Lower lobe of right lung (tissue), 2 donors: ENCODE measurements at regions not wholly inside any gene's neighbourhood (a gene's known extent, or its start where the extent isn't known, plus 50 kb on each side); places are given as distances from the start of the nearest gene placed in this dataset.
A peak's percentile ranks its signal among the peaks of the same experiment; 100 is the strongest.
"Not testable (repeated sequence)": the region's sequence is repeated elsewhere in the genome, so short reads cannot be mapped to it uniquely, and the experiment has no call there.

Experiments used
- ATAC-seq, 2 donors: fragments of 200-7000 bp; cut with Tn5 transposase; one replicate each; pipeline ENCODE4 v1.9.1; 2020 to 2022; ENCODE audit warnings: mild to moderate bottlenecking in 2 of 2, moderate library complexity in 2 of 2
- DNase-seq: peaks from one replicate; pipeline ENCODE4 v3.0.0-alpha.2; 2020
- H3K27ac ChIP-seq: fragments of 200-600 bp; one replicate; pipeline ENCODE4 v1.8.0; 2022
- H3K27me3 ChIP-seq: fragments of 200-600 bp; one replicate; pipeline ENCODE4 v1.8.0; 2022; ENCODE audit warnings: low read depth
- H3K36me3 ChIP-seq: fragments of 200-600 bp; one replicate; pipeline ENCODE4 v1.8.0; 2022; ENCODE audit warnings: mild to moderate bottlenecking
- H3K4me1 ChIP-seq: fragments of 200-600 bp; one replicate; pipeline ENCODE4 v1.8.0; 2022
- H3K4me3 ChIP-seq: fragments of 200-600 bp; one replicate; pipeline ENCODE4 v1.8.0; 2022; ENCODE audit warnings: mild to moderate bottlenecking
- H3K9me3 ChIP-seq: fragments of 200-600 bp; one replicate; pipeline ENCODE4 v1.8.0; 2022
- intact Hi-C: fragments of 100-400 bp; cut with DNase I; formaldehyde crosslinking; loops from one replicate; pipeline ENCODE4 v1.11.0; 2022
- TF ChIP-seq, protein P1 (sequence below): fragments of 200-600 bp; IDR thresholded peaks from one replicate; pipeline ENCODE4 v1.8.0; 2022; ENCODE audit warnings: antibody characterized with exemption, mild to moderate bottlenecking
- donor health status: DM: no; HTN: yes; CAD: no; lungs with severe emphysema.

DNA sequence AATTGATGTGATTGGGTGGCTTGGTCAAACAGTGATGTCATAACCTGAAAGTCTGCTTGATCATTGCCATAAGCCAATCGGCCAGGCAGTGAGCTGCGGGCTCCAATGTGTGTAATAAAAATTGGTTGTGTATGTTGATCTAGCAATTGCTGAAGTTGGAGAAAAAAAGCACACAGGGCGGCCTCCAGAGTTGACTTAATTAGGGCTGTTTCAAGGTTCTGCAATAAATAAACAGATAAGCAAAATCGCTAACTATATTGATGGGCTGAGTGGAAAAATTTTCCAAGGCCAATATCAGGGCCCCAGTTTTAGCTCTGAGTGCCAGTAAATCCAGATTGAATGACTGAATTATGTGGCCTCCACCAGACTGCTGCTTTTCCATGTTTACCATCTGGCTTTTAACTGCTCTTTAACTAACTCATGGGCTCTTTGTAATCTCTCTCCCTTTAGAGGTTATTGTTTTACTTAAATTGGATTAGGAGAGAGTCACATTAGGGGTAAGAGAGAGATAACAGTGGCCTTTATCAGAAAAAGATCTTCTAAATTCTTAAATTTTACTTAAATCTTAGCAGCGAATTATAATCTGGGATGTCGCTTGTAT is 160.6 kb upstream of the WDFY3 start:
- no peaks in the 10 kb centered on the region for H3K36me3 ChIP-seq
- intact Hi-C loops, result no loop called here
- no peak for DNase-seq
- H3K4me3 ChIP-seq, result no peak overlapping the region
- H3K4me1 ChIP-seq, result no peaks in the 10 kb centered on the region
- H3K27me3 ChIP-seq, result no peaks in the 10 kb centered on the region
- ATAC-seq, result no peak
- H3K9me3 ChIP-seq, result no peaks in the 10 kb centered on the region
- TF ChIP-seq, protein P1, sequence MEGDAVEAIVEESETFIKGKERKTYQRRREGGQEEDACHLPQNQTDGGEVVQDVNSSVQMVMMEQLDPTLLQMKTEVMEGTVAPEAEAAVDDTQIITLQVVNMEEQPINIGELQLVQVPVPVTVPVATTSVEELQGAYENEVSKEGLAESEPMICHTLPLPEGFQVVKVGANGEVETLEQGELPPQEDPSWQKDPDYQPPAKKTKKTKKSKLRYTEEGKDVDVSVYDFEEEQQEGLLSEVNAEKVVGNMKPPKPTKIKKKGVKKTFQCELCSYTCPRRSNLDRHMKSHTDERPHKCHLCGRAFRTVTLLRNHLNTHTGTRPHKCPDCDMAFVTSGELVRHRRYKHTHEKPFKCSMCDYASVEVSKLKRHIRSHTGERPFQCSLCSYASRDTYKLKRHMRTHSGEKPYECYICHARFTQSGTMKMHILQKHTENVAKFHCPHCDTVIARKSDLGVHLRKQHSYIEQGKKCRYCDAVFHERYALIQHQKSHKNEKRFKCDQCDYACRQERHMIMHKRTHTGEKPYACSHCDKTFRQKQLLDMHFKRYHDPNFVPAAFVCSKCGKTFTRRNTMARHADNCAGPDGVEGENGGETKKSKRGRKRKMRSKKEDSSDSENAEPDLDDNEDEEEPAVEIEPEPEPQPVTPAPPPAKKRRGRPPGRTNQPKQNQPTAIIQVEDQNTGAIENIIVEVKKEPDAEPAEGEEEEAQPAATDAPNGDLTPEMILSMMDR, result no peak
- H3K27ac ChIP-seq, result no peak overlapping the region

- DNase-seq (no peak), ATAC-seq (peak in 1 of 2 donors; percentile 48)
- H3K4me1 ChIP-seq, result no peaks in the 10 kb centered on the region
- no peak overlapping the region for H3K27ac ChIP-seq
- H3K27me3 ChIP-seq, result no peaks in the 10 kb centered on the region
- TF ChIP-seq, protein P1, result peak; percentile 27
- H3K36me3 ChIP-seq, result no peaks in the 10 kb centered on the region
- no peaks in the 10 kb centered on the region for H3K9me3 ChIP-seq
- no peak overlapping the region for H3K4me3 ChIP-seq
- intact Hi-C loops, result no loop called here
Observed at GRCh38 chr4:85127653-85128052, 161.2 kb upstream of the WDFY3 start.

DNA sequence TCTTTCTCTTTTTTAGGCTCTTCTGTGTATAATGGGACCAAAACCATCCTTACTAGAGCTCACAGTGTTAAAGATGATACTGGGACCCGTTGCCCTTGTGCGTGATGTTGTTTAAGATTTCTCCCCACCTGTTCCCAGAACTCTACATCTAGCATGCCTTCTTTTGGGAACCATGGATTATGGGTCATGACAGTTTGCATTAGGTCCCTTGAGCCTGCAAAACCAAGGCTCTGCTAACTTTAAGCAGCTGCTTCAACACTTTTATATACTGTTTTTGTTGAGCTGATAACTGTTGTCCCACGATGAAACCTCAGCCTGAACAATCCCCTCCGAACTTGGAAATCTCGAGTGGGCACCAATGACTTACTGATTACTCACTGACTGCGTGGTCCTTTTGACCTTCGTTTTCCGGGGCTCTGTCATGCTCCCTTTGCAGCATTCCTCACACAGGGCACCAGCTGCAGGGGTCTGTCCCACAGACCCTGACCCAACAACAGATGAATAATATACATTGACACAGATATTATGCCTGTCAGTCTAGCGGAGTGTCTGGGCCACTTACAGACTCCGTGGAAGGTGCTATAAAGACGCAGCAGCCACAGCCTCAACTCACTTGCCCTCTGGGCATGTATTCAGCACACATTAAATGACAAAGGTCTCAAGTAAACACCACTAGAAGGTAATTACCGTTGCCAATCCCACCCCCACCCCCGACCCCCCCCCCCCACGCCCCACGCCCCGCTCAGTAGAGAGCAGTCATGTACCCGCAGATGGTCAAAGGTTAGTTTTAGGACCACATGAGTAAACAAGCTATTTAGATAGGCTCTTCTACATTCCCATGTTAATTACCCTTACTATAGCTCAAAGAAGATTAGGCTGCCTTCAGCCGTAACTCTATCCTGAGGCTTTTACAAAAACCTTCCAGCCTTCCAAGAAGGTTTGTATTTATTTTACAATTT is 162.0 kb upstream of the WDFY3 start:
- TF ChIP-seq, protein P1, result no peak
- Histone ChIP-seq H3K9me3 (no peaks in the 10 kb centered on the region), H3K4me3 (no peak overlapping the region), H3K4me1 (no peaks in the 10 kb centered on the region), H3K36me3 (no peaks in the 10 kb centered on the region), H3K27me3 (no peaks in the 10 kb centered on the region), H3K27ac (no peak overlapping the region)
- ATAC-seq, result no peak
- no peak for DNase-seq
- intact Hi-C loops, result no loop called here

GRCh38 chr4:85129354-85130125 is 163.1 kb upstream of the WDFY3 start:
- H3K27ac ChIP-seq, H3K9me3 ChIP-seq, H3K4me1 ChIP-seq, ATAC-seq, H3K36me3 ChIP-seq, DNase-seq, intact Hi-C loops, H3K4me3 ChIP-seq, H3K27me3 ChIP-seq: not testable (repeated sequence)

GRCh38 chr4:85132117-85132516 is 165.6 kb upstream of the WDFY3 start:
- no peaks in the 10 kb centered on the region for H3K4me1 ChIP-seq
- H3K36me3 ChIP-seq, result no peaks in the 10 kb centered on the region
- H3K4me3 ChIP-seq, result no peak overlapping the region
- H3K9me3 ChIP-seq, result no peaks in the 10 kb centered on the region
- intact Hi-C loops, result no loop called here
- ATAC-seq (no peak), DNase-seq (no peak)
- TF ChIP-seq, protein P1, result no peak
- no peak overlapping the region for H3K27ac ChIP-seq
- no peaks in the 10 kb centered on the region for H3K27me3 ChIP-seq
